B cell (primary cell): ENCODE measurements at regions not wholly inside any gene's neighbourhood (a gene's known extent, or its start where the extent isn't known, plus 50 kb on each side); places are given as distances from the start of the nearest gene placed in this dataset.

Source experiments
- ATAC-seq: fragments of 200-7000 bp; cut with Tn5 transposase; one replicate; pipeline ENCODE4 v1.10.0; 2021; ENCODE audit warnings: low read depth, mild to moderate bottlenecking, moderate number of reproducible peaks, moderate library complexity
- CTCF ChIA-PET: fragments of 350-600 bp; sonication (Branson Sonifier 250); formaldehyde crosslinking; loops from one replicate; lab custom pipeline; 2021; ENCODE audit warnings: antibody characterized with exemption, inconsistent platforms; lab: Charles Lee
- POLR2A ChIA-PET: fragments of 350-600 bp; sonication (Branson Sonifier 250); formaldehyde crosslinking; loops from one replicate; lab custom pipeline; 2021; ENCODE audit warnings: antibody characterized with exemption; lab: Charles Lee
- DNase-seq: peaks from one replicate; pipeline ENCODE4 v3.0.0; 2013
- H2AFZ ChIP-seq: 2 replicates; pipeline ENCODE4 v1.6.1; 2012; ENCODE audit warnings: mild to moderate bottlenecking, low read depth, low read length; ENCODE audit not compliant: insufficient read depth, poor library complexity, severe bottlenecking
- H3K27ac ChIP-seq, 2 donors: 1 replicate in 1 of 2; 2 replicates in 1 of 2; pipeline ENCODE4 v1.5.1; 2012 to 2013; ENCODE audit warnings: low read length in 2 of 2, mild to moderate bottlenecking in 2 of 2, moderate library complexity in 1 of 2
- H3K27me3 ChIP-seq, 4 experiments: fragments of 200-600 bp in 1 of 4; sonication (generic) in 1 of 4; replicated peaks in 1 of 4; 1 replicate in 2 of 4; 2 replicates in 2 of 4; pipeline versions ENCODE4 v1.6.1 to v1.7.0; 2013 to 2016; ENCODE audit warnings: low read length in 3 of 4, mild to moderate bottlenecking in 2 of 4, mixed read lengths in 1 of 4, moderate library complexity in 1 of 4; ENCODE audit not compliant: insufficient read depth in 4 of 4, control insufficient read depth in 3 of 4; ENCODE audit errors: control extremely low read depth in 1 of 4
- H3K36me3 ChIP-seq, 2 experiments: replicated peaks in 1 of 2; 1 replicate in 1 of 2; 2 replicates in 1 of 2; pipeline versions ENCODE4 v1.6.1 to v1.7.1; 2013; ENCODE audit warnings: low read length in 1 of 2; ENCODE audit not compliant: insufficient read depth in 2 of 2, control insufficient read depth in 1 of 2; ENCODE audit errors: control extremely low read depth in 1 of 2, extremely low read depth in 1 of 2
- H3K4me1 ChIP-seq, 2 donors: fragments of 200-600 bp in 1 of 2; sonication (generic) in 1 of 2; 1 replicate in 1 of 2; 2 replicates in 1 of 2; pipeline versions ENCODE4 v1.5.1 to v1.6.1; 2013 to 2017; ENCODE audit warnings: low read length in 2 of 2; ENCODE audit not compliant: control insufficient read depth in 2 of 2, insufficient read depth in 2 of 2
- H3K4me2 ChIP-seq: replicated peaks from 2 replicates; pipeline ENCODE3; 2012; ENCODE audit warnings: mild to moderate bottlenecking, low read depth, low read length; ENCODE audit not compliant: poor library complexity, severe bottlenecking
- H3K4me3 ChIP-seq, 5 experiments: fragments of 200-600 bp in 1 of 5; sonication (generic) in 1 of 5; 1 replicate in 3 of 5; 2 replicates in 2 of 5; pipeline versions ENCODE4 v1.5.1 to v1.7.0; 2011 to 2016; ENCODE audit warnings: low read length in 4 of 5, mild to moderate bottlenecking in 4 of 5, low read depth in 2 of 5, control low read depth in 1 of 5, moderate library complexity in 1 of 5; ENCODE audit not compliant: insufficient read depth in 1 of 5; ENCODE audit errors: control extremely low read depth in 1 of 5, extremely low read depth in 1 of 5
- H3K79me2 ChIP-seq: fragments of 200-600 bp; sonication (generic); one replicate; pipeline ENCODE4 v1.6.0; 2016; ENCODE audit warnings: low read length; ENCODE audit not compliant: control insufficient read depth, insufficient read depth
- H3K9ac ChIP-seq: fragments of 200-600 bp; sonication (generic); 2 replicates; pipeline ENCODE4 v1.6.1; 2017; ENCODE audit warnings: mild to moderate bottlenecking, low read length, moderate library complexity
- H3K9me3 ChIP-seq, 3 donors: one replicate each; pipeline versions ENCODE4 v1.6.1 to v1.7.1; 2013; ENCODE audit warnings: low read length in 2 of 3; ENCODE audit not compliant: control insufficient read depth in 2 of 3, insufficient read depth in 1 of 3; ENCODE audit errors: control extremely low read depth in 1 of 3
- H4K20me1 ChIP-seq: 2 replicates; pipeline ENCODE4 v1.6.0; 2012; ENCODE audit warnings: mild to moderate bottlenecking, low read length; ENCODE audit not compliant: insufficient read depth, control insufficient read depth, poor library complexity, severe bottlenecking
- H3K27ac Mint-ChIP-seq: one replicate; pipeline ENCODE4 v1.8.0; 2021; ENCODE audit warnings: mixed read lengths
- H3K27me3 Mint-ChIP-seq: one replicate; pipeline ENCODE4 v1.8.0; 2021; ENCODE audit warnings: mixed read lengths
- H3K4me1 Mint-ChIP-seq: one replicate; pipeline ENCODE4 v1.8.0; 2021; ENCODE audit warnings: mixed read lengths
- H3K4me3 Mint-ChIP-seq: one replicate; pipeline ENCODE4 v1.8.0; 2021; ENCODE audit warnings: mixed read lengths
- H3K9me3 Mint-ChIP-seq: one replicate; pipeline ENCODE4 v1.8.0; 2022; ENCODE audit warnings: mixed read lengths; ENCODE audit not compliant: insufficient read depth
- EZH2 ChIP-seq: IDR thresholded peaks from 2 replicates; pipeline ENCODE4 v1.6.1; 2012; ENCODE audit warnings: borderline replicate concordance, low read depth, mild to moderate bottlenecking, moderate library complexity, low read length; ENCODE audit not compliant: insufficient read depth, poor library complexity, severe bottlenecking
- WGBS: methylation state at CpG from one replicate; pipeline ENCODE4 v1.1.5; 2013; ENCODE audit warnings: missing lambda C conversion rate; ENCODE audit not compliant: insufficient coverage; 5-methylcytosine and 5-hydroxymethylcytosine counted together
- intact Hi-C: fragments of 100-400 bp; cut with micrococcal nuclease; formaldehyde crosslinking; loops from one replicate; pipeline ENCODE4 v1.10.0; 2022
- TF ChIP-seq, protein P1 (sequence below): fragments of 200-600 bp; IDR thresholded peaks from one replicate; pipeline ENCODE4 v1.8.0; 2022; ENCODE audit warnings: antibody characterized with exemption, mild to moderate bottlenecking

DNA sequence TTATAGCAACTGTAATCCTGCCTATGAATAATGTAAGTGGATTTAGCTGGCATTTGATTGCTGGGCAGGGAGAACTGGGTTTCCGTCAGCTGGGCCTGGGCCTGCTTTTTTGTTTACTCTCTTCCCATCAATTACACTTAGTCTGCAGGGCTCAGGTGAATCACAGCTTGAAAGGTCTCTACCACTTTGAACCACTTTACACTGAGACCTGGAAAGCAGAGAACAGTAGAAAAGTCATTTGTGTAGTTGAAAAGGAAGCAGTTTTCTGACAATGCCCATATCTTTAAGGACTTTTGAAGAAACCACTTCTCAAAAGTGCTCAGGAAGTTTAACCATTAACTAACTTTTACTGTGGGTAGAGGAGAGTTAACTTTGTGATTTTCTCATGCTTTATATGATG is 315.4 kb upstream of the SASH1 start:
- Histone ChIP-seq H3K79me2 (no peaks in the 10 kb centered on the region), H3K9me3 (no peaks in the 10 kb centered on the region), H2AFZ (no peak overlapping the region), H3K4me3 (no peak overlapping the region), H4K20me1 (no peaks in the 10 kb centered on the region), H3K9ac (no peak overlapping the region), H3K27me3 (no peaks in the 10 kb centered on the region), H3K36me3 (no peaks in the 10 kb centered on the region), H3K27ac (no peak overlapping the region), H3K4me2 (no peak overlapping the region), H3K4me1 (no peaks in the 10 kb centered on the region)
- ChIA-PET POLR2A (no interaction called here), CTCF (no interaction called here)
- Mint-ChIP-seq H3K9me3 (peaks cover 8% of the 10 kb centered on the region), H3K27me3 (no peaks in the 10 kb centered on the region), H3K4me1 (no peaks in the 10 kb centered on the region), H3K4me3 (no peak overlapping the region), H3K27ac (no peak overlapping the region)
- TF ChIP-seq, protein P1, sequence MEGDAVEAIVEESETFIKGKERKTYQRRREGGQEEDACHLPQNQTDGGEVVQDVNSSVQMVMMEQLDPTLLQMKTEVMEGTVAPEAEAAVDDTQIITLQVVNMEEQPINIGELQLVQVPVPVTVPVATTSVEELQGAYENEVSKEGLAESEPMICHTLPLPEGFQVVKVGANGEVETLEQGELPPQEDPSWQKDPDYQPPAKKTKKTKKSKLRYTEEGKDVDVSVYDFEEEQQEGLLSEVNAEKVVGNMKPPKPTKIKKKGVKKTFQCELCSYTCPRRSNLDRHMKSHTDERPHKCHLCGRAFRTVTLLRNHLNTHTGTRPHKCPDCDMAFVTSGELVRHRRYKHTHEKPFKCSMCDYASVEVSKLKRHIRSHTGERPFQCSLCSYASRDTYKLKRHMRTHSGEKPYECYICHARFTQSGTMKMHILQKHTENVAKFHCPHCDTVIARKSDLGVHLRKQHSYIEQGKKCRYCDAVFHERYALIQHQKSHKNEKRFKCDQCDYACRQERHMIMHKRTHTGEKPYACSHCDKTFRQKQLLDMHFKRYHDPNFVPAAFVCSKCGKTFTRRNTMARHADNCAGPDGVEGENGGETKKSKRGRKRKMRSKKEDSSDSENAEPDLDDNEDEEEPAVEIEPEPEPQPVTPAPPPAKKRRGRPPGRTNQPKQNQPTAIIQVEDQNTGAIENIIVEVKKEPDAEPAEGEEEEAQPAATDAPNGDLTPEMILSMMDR = no peak
- TF ChIP-seq EZH2 = no peak
- no CpG with 5 or more reads among the region's 1 CpG for whole genome bisulfite sequencing
- no peak for ATAC-seq
- no peak for DNase-seq
- intact Hi-C loops = no loop called here

DNA sequence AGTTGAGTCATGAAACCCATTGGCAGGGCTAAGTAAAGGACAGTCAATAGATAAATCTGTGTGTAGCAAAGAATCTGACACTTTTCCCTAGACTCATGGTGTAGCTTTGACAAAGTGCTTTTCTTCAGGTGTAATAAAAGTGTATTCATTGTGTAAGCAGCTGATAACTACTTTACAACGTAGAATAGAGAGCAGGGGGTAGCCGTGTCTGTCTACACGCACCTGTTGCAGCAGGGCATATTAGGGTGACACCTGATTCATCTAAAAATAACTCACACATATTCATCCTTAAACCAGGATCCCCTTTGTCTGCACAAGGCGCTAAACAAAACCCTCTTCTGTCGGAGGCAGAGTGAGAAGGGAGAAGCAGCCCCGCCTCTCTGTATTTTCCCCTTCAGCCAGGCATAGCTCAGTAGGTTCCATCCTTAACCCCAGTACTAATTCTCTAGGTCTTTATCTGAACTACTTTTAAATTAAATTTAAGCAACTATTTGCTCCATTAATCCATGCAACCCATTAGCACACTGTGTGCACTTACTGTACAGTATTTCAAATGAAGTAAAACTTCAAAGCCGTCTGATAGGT is 306.7 kb upstream of the SASH1 start:
- H3K27ac Mint-ChIP-seq = no peak overlapping the region
- ATAC-seq (no peak), DNase-seq (no peak)
- H3K4me1 ChIP-seq = no peaks in the 10 kb centered on the region
- no peaks in the 10 kb centered on the region for H4K20me1 ChIP-seq
- TF ChIP-seq, protein P1 = no peak
- TF ChIP-seq EZH2 = no peak
- no peak overlapping the region for H3K4me2 ChIP-seq
- no peaks in the 10 kb centered on the region for H3K79me2 ChIP-seq
- ChIA-PET CTCF (no interaction called here), POLR2A (no interaction called here)
- 82% methylated on average over 4 of the region's 7 CpGs for WGBS
- no peak overlapping the region for H3K4me3 ChIP-seq
- H3K9me3 Mint-ChIP-seq = no peaks in the 10 kb centered on the region
- H3K36me3 ChIP-seq = no peaks in the 10 kb centered on the region
- H2AFZ ChIP-seq = no peak overlapping the region
- no peaks in the 10 kb centered on the region for H3K9me3 ChIP-seq
- no peaks in the 10 kb centered on the region for H3K27me3 Mint-ChIP-seq
- no peak overlapping the region for H3K27ac ChIP-seq
- intact Hi-C loops = no loop called here
- H3K9ac ChIP-seq = no peak overlapping the region
- H3K27me3 ChIP-seq = no peaks in the 10 kb centered on the region
- no peak overlapping the region for H3K4me3 Mint-ChIP-seq
- no peaks in the 10 kb centered on the region for H3K4me1 Mint-ChIP-seq
